ENCODE measurements at regions not wholly inside any gene's neighbourhood (a gene's known extent, or its start where the extent isn't known, plus 50 kb on each side); places are given as distances from the start of the nearest gene placed in this dataset.

DNA sequence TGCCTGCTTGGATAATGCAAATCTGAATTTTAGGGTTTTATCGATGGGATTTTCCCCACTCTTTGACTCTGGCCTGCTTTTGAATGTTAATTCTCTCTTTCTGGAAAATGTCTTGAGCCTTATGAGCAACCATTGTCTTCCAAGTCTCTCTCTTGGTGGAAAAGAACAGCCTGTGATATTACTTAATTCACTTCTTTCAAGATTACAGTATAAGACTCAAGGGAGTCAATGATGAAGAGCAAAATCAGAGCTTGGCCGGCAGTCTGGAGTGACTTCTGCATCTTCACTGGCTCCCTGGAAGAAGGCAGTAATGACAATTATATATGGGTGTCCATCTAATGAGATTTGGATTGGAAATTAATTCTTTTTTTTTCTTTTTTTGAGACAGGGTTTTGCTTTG lies 122.9 kb upstream of the ZEB2 start:
- TF ChIP-seq, protein P1, sequence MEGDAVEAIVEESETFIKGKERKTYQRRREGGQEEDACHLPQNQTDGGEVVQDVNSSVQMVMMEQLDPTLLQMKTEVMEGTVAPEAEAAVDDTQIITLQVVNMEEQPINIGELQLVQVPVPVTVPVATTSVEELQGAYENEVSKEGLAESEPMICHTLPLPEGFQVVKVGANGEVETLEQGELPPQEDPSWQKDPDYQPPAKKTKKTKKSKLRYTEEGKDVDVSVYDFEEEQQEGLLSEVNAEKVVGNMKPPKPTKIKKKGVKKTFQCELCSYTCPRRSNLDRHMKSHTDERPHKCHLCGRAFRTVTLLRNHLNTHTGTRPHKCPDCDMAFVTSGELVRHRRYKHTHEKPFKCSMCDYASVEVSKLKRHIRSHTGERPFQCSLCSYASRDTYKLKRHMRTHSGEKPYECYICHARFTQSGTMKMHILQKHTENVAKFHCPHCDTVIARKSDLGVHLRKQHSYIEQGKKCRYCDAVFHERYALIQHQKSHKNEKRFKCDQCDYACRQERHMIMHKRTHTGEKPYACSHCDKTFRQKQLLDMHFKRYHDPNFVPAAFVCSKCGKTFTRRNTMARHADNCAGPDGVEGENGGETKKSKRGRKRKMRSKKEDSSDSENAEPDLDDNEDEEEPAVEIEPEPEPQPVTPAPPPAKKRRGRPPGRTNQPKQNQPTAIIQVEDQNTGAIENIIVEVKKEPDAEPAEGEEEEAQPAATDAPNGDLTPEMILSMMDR (conservative IDR thresholded peaks at IDR 0.05 in 1 of 2, IDR thresholded peaks at IDR 0.05 in 1 of 2; ENCODE audit: low read depth in 1 of 2, low read length in 2 of 2) = no peak
- no peak for TF ChIP-seq EZH2 (IDR thresholded peaks at IDR 0.05; ENCODE audit: low read length, missing control alignments)

Data from fibroblast of lung (primary cell).